Cardiac muscle cell (in vitro differentiated cells and primary cell): ENCODE measurements at regions not wholly inside any gene's neighbourhood (a gene's known extent, or its start where the extent isn't known, plus 50 kb on each side); places are given as distances from the start of the nearest gene placed in this dataset.
"Not testable (repeated sequence)": the region's sequence is repeated elsewhere in the genome, so short reads cannot be mapped to it uniquely, and the experiment has no call there.

Source experiments
- DNase-seq, 2 donors: peaks; one replicate each; pipeline versions ENCODE4 v3.0.0 to v3.0.0-alpha.2; 2010 to 2017; ENCODE audit warnings: low read depth in 1 of 2, low spot score in 1 of 2
- H3K27ac ChIP-seq: fragments of 200-600 bp; sonication (generic); 2 replicates; pipeline ENCODE4 v1.5.1; 2016
- H3K27me3 ChIP-seq: fragments of 200-600 bp; sonication (generic); 2 replicates; pipeline ENCODE4 v1.6.0; 2016; ENCODE audit warnings: control low read depth
- H3K36me3 ChIP-seq: fragments of 200-600 bp; sonication (generic); 2 replicates; pipeline ENCODE4 v1.5.1; 2016; ENCODE audit warnings: control low read depth
- H3K4me1 ChIP-seq: fragments of 200-600 bp; sonication (generic); 2 replicates; pipeline ENCODE4 v1.8.1; 2017; ENCODE audit warnings: low read depth, mild to moderate bottlenecking, mixed run types
- H3K4me3 ChIP-seq: fragments of 200-600 bp; sonication (generic); 2 replicates; pipeline ENCODE4 v1.5.1; 2016; ENCODE audit warnings: mild to moderate bottlenecking
- H3K9me3 ChIP-seq: fragments of 200-600 bp; sonication (generic); 2 replicates; pipeline ENCODE4 v1.5.1; 2017; ENCODE audit warnings: low read depth, mild to moderate bottlenecking, control low read depth
- CTCF ChIP-seq: IDR thresholded peaks from 2 replicates; pipeline ENCODE4 v1.5.1; 2012; ENCODE audit warnings: low read depth, mild to moderate bottlenecking, low read length

GRCh38 chr3:144957398-144958101 is 985.9 kb downstream of the DIPK2A start:
- H3K27ac ChIP-seq, result no peak overlapping the region
- no peaks in the 10 kb centered on the region for H3K9me3 ChIP-seq
- TF ChIP-seq CTCF, result no peak
- H3K27me3 ChIP-seq, result no peaks in the 10 kb centered on the region
- H3K4me1 ChIP-seq, result no peaks in the 10 kb centered on the region
- DNase-seq, result no peak
- no peak overlapping the region for H3K4me3 ChIP-seq
- no peaks in the 10 kb centered on the region for H3K36me3 ChIP-seq

DNA sequence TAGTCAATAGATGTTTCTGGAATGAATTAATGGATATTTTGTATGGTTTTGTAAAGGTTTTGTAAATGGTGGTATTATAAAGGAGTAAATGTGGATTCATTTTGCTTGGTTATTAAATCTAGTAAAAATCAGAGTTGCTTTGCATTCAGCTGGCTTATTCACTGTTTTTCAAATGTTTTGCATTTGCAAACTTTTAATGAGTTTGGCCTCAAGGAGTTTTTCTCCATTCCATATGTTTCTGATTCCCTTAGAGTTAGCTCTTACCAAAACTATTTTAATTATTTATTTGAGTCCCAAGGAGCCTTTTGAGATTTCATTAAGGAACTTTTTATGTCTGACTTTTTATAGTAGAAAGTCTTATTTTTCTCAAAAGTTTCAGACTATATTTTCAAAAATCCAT is 992.2 kb downstream of the DIPK2A start:
- no peak for TF ChIP-seq CTCF
- no peak overlapping the region for H3K4me3 ChIP-seq
- no peaks in the 10 kb centered on the region for H3K36me3 ChIP-seq
- DNase-seq, result no peak
- no peak overlapping the region for H3K27ac ChIP-seq
- H3K4me1 ChIP-seq, result no peaks in the 10 kb centered on the region
- H3K27me3 ChIP-seq, result no peaks in the 10 kb centered on the region
- H3K9me3 ChIP-seq, result no peaks in the 10 kb centered on the region

DNA sequence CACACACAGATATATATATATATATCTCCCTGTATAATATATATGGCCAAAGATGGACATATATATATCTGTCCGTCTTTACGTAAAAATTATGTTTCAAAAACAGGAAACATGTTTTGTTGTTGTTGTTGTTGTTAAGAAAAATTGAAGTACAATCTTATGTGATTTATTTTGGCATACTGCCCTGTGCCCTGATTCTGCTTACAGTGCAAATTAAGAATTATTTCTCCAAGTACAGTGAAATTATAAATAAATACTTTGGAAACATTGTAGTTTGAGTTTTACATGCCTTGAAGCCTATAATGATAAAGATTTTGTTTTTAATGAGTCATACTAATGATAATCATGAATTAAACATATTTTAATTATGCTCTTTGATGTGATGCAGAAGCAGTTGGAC is 994.9 kb downstream of the DIPK2A start:
- Histone ChIP-seq H3K27ac (no peak overlapping the region), H3K27me3 (no peaks in the 10 kb centered on the region), H3K4me1 (no peaks in the 10 kb centered on the region), H3K4me3 (no peak overlapping the region), H3K9me3 (no peaks in the 10 kb centered on the region), H3K36me3 (no peaks in the 10 kb centered on the region)
- no peak for TF ChIP-seq CTCF
- DNase-seq, result no peak

- no peaks in the 10 kb centered on the region for H3K4me1 ChIP-seq
- TF ChIP-seq CTCF, result no peak
- no peaks in the 10 kb centered on the region for H3K36me3 ChIP-seq
- H3K27ac ChIP-seq, result no peak overlapping the region
- H3K27me3 ChIP-seq, result no peaks in the 10 kb centered on the region
- DNase-seq, result no peak
- no peak overlapping the region for H3K4me3 ChIP-seq
- H3K9me3 ChIP-seq, result no peaks in the 10 kb centered on the region
These were observed 997.2 kb downstream of the DIPK2A start for GRCh38 chr3:144968750-144969350.

DNA sequence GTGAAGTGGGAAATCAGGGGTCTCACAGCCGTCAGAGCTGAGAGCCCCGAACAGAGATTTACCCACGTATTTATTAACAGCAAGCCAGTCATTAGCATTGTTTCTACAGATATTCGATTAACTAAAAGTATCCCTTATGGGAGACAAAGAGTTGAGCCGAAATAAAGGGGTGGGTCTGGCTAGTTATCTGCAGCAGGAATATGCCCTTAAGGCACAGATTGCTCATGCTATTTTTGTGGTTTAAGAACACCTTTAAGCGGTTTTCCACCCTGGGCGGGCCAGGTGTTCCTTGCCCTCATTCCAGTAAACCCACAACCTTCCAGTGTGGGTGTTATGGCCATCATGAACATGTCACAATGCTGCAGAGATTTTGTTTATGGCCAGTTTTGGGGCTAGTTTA is 1012.9 kb downstream of the DIPK2A start:
- not testable (repeated sequence) for DNase-seq, H3K27me3 ChIP-seq, H3K27ac ChIP-seq, H3K4me3 ChIP-seq, H3K4me1 ChIP-seq, H3K9me3 ChIP-seq, H3K36me3 ChIP-seq

- TF ChIP-seq CTCF, result no peak
- H3K27ac ChIP-seq, result no peak overlapping the region
- no peaks in the 10 kb centered on the region for H3K9me3 ChIP-seq
- DNase-seq, result peak in 1 of 2 donors; percentile 17
- no peak overlapping the region for H3K4me3 ChIP-seq
- H3K4me1 ChIP-seq, result no peaks in the 10 kb centered on the region
- no peaks in the 10 kb centered on the region for H3K36me3 ChIP-seq
- H3K27me3 ChIP-seq, result no peaks in the 10 kb centered on the region
These were observed 1018.2 kb downstream of the DIPK2A start for GRCh38 chr3:144989807-144990206.
